HG03103 (cell line): ENCODE measurements at regions not wholly inside any gene's neighbourhood (a gene's known extent, or its start where the extent isn't known, plus 50 kb on each side); places are given as distances from the start of the nearest gene placed in this dataset.
"Not testable (repeated sequence)": the region's sequence is repeated elsewhere in the genome, so short reads cannot be mapped to it uniquely, and the experiment has no call there.

Source experiments
- ATAC-seq: cut with Tn5 transposase; IDR thresholded peaks from one replicate; pipeline ENCODE4 v1.9.1; 2021; ENCODE audit warnings: low read depth; ENCODE audit not compliant: unreplicated experiment

GRCh38 chr2:91520972-91521535, 2829.6 kb downstream of the RPIA start:
- not testable (repeated sequence) for ATAC-seq

- not testable (repeated sequence) for ATAC-seq
Measured at GRCh38 chr2:91521944-91522343, 2830.5 kb downstream of the RPIA start.

GRCh38 chr2:91522877-91523276, 2831.4 kb downstream of the RPIA start:
- ATAC-seq = not testable (repeated sequence)

GRCh38 chr2:91523751-91524150, 2832.3 kb downstream of the RPIA start:
- ATAC-seq = not testable (repeated sequence)

- not testable (repeated sequence) for ATAC-seq
Measured at GRCh38 chr2:91525587-91525986, 2834.1 kb downstream of the RPIA start.

GRCh38 chr2:91526083-91526482, 2834.6 kb downstream of the RPIA start:
- not testable (repeated sequence) for ATAC-seq

GRCh38 chr2:91527056-91527455, 2835.6 kb downstream of the RPIA start:
- not testable (repeated sequence) for ATAC-seq

GRCh38 chr2:91527491-91528031, 2836.1 kb downstream of the RPIA start:
- not testable (repeated sequence) for ATAC-seq

GRCh38 chr2:91528361-91528760, 2836.9 kb downstream of the RPIA start:
- ATAC-seq = not testable (repeated sequence)

- not testable (repeated sequence) for ATAC-seq
Measured at GRCh38 chr2:91536109-91536508, 2844.6 kb downstream of the RPIA start.

GRCh38 chr2:91536549-91537263, 2845.2 kb downstream of the RPIA start:
- not testable (repeated sequence) for ATAC-seq

- ATAC-seq = not testable (repeated sequence)
Measured at GRCh38 chr2:91549316-91549715, 2857.8 kb downstream of the RPIA start.

- ATAC-seq = not testable (repeated sequence)
Measured at GRCh38 chr2:91558234-91558633, 2866.8 kb downstream of the RPIA start.

- ATAC-seq = not testable (repeated sequence)
Measured at GRCh38 chr2:91559269-91559668, 2867.8 kb downstream of the RPIA start.

- ATAC-seq = not testable (repeated sequence)
Measured at GRCh38 chr2:91559886-91560614, 2868.6 kb downstream of the RPIA start.

GRCh38 chr2:91562184-91562583, 2870.7 kb downstream of the RPIA start:
- ATAC-seq = not testable (repeated sequence)

- not testable (repeated sequence) for ATAC-seq
Measured at GRCh38 chr2:91564700-91565099, 2873.2 kb downstream of the RPIA start.

- not testable (repeated sequence) for ATAC-seq
Measured at GRCh38 chr2:91565689-91566430, 2874.4 kb downstream of the RPIA start.

GRCh38 chr2:91566611-91567010, 2875.1 kb downstream of the RPIA start:
- ATAC-seq = not testable (repeated sequence)
